ENCODE measurements at regions not wholly inside any gene's neighbourhood (a gene's known extent, or its start where the extent isn't known, plus 50 kb on each side); places are given as distances from the start of the nearest gene placed in this dataset.

DNA sequence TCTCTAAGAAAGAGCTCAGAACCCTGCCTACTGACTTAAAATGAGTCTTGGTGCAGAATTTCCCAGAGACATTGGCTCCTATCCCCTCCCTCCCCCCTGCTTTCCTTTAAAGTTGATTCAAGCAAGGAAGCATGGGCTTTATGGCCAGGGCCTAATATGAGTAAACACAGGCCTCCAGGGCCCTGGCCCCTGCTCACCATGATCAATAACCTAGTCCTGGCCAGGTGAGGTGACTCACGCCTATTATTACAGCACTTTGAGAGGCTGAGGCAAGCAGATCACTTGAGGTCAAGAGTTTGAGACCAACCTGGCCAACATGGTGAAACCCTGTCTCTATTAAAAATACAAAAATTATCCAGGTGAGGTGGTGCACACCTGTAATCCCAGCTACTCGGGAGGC lies 165.1 kb upstream of the TMCC3 start:
- DNase-seq (ENCODE audit: low spot score), result no peak

DNA sequence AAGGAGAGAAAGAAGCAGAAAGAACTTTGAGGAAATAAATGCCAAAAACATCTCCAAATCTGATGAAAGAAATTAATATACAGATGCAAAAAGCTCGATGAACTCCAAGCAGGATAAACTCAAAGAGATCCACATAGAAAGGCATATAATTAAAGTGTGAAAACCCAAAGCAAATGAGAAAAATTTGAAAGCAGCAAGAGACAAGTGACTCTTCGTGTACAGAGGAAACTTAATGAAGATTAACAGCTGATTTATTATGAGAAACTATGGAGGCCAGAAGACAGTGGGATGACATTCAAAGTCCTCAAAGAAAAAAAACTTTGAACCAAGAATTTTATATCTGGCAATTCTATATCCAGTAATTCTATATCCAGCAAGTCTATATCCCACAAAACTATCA lies 163.0 kb upstream of the TMCC3 start:
- DNase-seq (ENCODE audit: low spot score), result no peak

DNA sequence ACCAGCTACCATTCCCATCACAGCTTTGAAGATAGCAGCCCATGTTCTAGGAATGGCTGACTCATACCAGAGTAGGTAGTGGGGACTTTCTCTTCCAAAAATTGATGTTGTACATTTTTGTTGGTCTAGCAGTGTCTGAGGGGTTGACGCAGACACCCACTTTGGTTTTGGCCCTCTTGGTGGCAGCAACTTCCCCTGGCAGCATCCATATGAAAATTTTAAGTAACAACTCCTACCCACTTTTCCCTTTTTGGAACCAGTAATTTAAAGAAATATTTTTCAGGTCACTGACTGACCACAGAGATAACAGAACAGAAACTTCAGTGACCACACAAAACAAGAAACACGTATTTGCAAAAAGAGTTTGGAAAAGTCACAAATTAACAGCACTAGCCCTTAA lies 162.0 kb upstream of the TMCC3 start:
- DNase-seq (ENCODE audit: low spot score), result no peak

DNA sequence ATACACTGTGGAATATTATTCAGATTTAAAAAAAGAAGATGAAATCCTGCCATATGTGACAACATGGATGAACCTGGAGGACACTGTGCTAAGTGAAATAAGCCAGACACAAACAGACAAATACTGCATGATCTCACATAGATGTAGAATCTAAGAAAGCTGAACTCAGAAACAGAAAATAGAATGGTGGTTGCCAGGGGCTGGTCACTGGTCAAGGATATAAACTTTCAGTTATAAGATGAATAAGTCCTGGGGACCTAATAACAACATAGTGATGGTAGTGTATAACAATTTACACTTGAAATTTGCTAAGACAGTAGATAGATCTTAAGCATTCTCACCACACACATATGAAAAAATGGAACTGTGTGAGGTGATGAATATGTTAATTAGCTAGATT lies 161.3 kb upstream of the TMCC3 start:
- no peak for DNase-seq (ENCODE audit: low spot score)

DNA sequence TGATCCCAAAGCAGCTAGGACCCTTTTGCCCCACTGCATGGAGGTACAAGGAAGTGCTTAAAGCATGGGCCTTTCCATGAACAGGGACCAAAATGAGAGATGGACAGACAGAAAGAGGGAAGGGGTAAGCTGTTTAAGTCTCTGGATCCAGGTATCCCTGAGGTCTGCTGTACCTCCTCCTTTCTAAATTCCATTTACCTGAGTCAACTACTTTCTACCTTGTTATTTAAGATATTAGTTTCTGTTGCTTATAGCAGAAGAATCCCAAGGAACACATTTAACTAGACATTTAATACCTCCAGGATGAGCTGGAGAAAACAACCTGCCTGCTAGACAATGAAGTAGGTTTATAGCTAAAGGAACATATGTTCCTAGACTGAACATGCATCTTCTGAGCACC lies 157.6 kb upstream of the TMCC3 start:
- DNase-seq (ENCODE audit: low spot score), result no peak

DNA sequence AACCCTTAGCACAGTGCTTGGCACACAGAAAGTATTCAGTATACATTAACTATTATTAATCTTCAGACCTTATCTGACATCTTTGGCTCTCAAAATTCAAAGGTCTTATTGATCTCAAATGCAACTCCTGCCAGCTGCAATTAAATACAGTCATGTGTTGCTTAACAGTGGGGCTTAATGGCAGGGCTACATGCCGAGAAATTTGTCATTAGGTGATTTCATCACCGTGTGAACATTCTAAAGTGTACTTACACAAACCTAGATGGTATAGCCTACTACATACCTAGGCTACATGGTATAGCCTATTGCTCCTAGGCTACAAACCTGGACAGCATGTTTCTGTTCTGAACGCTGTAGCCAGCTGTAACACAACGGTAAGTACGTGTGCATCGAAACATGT lies 156.3 kb upstream of the TMCC3 start:
- DNase-seq (ENCODE audit: low spot score), result no peak

DNA sequence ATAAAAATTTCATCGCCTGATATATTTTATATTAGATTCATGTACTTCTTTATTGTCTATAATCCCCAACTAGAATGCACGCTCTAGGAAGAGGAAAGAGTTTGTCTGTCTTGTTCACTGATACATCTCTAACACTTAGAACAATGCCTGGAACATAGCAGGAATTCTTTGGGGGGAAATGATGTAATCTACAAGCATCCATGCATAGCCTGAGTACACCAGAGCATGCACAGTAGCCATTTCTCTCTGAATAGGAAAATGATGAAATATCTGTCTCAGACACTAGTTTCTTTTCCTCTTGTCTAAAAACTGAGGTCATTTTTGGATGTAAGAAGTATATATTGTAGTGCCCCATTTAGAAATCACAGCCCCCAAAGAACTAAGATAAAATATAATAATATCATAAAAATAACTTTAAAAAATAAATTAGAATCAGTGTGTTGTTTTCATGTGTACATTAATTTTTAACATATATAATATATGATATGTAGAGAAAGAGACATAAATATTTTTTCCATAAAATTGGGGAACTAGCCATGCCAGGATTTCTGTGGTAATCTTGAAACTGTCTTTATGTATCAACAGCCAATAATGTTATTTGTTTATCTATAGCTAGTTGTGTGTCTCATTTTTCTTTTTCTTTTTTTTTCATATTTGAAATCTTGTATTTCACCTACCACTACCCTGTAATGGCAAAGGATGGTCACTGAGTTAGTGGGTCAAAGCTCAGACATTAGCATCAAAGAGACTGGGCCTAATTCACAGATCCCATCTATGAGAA lies 155.6 kb upstream of the TMCC3 start:
- DNase-seq (ENCODE audit: low spot score), result no peak

DNA sequence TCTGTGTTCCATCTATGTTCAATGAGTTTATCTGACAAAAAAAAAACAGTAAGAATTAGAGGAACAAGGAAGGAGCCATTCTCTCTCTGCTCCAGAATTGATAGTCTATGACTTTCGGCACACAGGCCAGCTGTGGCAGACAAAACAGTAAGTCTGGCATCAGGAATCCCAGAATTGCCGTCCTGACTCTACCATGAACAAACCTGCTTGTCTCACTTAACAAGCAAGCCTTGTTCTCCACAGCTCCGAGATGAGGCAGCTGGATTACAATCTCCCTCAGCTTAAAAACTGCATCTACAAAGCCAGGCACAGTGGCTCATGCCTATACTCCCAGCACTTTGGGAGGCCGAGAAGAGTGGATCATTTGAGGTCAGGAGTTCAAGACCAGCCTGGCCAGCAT lies 153.6 kb upstream of the TMCC3 start:
- no peak for DNase-seq (ENCODE audit: low spot score)

DNA sequence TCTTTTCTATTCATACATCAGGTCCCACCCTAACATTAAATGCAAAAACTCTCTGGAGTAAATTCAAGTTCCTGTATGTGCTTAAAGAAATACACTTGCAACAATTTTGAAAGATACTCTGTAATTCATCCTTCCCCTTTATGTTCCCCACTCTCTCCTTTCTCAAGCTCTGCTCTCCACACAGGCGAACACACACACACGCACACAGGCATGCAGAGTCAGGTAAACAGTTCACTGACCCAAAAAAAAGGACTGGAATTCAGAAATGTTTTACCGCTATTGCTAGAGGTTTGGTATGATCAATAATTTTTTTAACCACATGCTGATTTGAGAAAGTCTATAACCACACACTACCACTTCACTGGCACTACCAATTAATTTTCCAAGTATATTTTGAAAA lies 152.4 kb upstream of the TMCC3 start:
- DNase-seq (ENCODE audit: low spot score), result no peak

DNA sequence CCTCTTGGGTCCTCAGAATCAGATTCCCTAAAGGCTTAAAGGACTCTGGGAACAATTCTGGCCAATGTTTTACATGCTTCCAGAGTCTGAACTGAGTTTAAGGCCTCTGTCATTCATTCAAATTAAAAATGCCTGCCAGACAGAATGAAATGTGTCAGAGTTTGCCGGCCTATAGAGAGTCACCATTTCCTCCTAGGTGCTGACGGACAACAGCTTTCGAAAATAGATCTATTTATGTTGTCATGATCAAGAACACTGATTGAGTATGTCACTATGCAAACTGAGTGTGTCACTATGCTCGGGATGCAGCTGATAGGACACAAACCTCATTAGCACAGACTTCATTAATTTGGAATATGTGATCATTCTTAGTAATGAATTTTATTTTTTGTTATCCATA lies 151.4 kb upstream of the TMCC3 start:
- no peak for DNase-seq (ENCODE audit: low spot score)

DNA sequence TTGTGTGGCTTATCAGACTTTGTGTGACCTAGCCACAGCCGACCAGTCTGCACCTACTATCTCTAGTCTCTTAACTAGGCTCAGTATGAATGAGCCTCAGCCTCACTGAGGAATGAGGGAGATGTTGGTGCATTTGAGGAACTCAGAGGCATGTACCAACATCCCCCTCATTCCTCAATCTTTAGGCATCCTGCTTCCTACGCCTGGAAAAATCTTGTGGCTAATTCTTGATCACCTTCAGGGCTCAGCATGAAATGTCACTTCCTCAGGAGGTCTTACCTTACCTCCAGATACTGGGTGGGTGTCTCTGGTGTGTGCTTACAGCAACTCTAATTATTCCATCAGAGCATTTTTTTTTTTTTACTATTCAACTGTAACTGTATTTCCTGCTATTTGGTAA lies 148.8 kb upstream of the TMCC3 start:
- DNase-seq (ENCODE audit: low spot score), result no peak

DNA sequence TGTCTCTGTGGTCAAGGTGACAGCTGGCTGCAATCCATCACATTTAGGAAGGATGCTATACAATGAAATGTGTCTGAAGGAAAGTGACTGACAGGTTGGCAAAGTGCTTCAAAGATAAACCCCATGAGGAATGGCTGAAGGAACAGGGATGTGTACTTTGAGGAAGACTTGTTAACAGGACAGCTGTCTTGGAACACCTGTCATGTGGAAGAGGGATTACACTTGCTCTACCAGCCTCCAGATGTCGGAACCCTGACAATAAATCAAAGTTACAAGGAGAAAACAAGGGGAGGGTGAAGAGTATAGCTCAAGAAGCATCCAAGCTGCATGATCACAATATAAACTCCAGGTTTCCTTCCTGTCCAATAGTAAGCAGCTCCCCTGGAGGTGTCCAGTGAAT lies 147.8 kb upstream of the TMCC3 start:
- DNase-seq (ENCODE audit: low spot score), result no peak

DNA sequence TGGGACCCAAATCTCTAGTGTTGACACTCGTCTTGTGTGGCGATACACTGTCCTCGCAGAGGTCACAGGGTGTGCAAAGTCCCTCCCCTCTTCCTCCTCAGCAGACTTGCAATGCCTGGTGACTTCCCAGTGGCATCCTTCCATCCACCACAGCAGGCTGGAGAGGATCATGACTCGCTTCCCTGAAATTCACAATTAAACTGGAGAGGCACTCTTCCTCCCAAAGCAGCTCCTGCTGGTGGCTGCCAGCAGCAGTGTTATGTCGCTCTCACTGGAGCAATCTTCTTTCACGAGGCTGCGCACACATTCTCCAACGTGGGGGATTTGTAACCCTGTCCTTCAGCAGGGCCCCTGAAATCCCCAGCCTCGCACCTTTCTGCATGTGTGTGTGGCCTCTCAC lies 145.2 kb upstream of the TMCC3 start:
- DNase-seq (ENCODE audit: low spot score), result peak; percentile 54

DNA sequence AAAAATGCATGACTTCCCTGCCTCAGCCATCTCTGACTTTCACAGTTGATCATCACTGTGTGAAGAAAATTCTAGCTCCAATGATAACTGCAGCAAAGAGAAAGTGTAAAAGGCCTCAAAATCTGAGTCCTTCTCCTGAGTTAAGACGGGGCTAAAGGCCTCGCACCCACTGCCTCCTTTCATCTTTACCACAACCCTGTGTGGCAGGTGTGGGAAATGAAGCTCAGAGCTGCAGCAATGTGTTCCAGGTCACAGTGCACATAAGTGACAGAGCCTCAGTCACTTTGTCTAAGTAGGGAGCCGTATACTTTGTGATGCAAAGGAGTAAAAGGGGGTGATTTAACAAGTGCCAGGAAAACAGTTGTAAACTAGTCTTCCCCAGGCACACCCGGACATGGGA lies 144.7 kb upstream of the TMCC3 start:
- no peak for DNase-seq (ENCODE audit: low spot score)

DNA sequence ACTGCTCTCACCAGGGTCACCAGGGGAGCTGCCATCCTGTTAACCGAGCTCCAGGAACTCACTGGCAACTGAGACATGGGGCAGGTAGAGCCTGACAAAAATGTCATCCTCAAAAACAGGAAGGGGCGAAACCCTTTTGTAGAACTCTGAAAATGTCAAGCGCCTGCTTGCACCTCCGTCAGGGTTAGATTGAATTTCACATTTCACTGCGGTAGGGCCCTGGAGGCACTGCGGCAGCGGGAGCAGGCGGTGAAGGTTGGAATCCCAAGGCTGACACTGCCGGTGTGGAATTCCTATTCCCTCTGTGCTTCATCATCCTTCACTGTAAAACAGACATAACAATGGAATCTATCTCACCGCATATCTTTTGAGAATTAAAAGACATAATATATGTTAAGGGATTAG lies 142.8 kb upstream of the TMCC3 start:
- DNase-seq (ENCODE audit: low spot score), result no peak

DNA sequence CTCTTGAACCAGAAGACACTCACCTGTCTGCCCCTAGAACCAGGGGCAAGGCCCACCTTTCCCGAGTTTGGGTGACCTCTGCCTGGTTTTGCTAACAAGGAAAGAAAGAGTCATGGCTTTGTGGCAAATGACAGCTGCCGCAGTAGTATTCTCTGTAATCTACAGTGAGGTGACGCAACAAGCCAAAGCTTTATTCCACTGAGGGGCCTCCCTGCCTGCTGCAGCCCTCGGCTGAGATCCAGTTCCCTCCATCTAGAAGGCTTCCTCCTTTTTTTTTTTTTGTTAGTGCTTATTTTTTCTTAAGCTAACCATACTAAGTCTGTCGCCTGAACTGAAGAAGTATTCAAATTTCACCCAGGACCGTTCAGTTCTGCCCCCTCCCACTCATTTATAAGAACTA lies 142.3 kb upstream of the TMCC3 start:
- no peak for DNase-seq (ENCODE audit: low spot score)

DNA sequence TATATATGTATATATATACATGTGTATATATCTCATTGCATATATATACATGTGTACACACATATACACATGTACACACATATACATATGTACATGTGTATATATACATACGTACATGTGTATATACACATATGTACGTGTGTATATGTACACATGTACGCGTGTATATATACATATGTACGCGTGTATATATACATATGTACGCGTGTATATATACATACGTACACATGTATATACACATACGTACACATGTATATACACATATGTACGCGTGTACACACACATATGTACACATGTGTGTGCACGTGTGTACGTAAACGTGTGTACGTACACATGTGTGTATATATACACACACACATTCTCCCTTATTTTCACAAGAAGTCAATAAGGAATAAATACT lies 141.6 kb upstream of the TMCC3 start:
- DNase-seq (ENCODE audit: low spot score), result no peak

DNA sequence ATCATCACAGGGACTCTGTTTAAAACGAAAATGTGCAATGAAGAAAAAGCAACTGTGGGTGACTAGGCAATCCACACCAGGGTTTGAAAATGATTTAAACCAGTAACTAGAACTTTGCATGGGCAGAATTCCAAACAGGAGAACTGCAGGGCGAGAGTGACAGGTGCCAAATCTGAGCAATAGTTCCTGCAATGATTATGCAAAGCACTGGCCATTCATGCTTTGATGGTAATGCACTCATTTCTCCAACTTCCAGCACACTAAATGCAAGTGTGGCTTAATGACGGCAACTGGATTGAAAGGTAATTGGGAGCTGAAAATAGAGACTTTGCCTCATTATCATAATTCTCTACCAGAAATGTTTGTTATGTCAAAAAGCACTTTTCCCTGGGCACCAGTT lies 140.5 kb upstream of the TMCC3 start:
- DNase-seq (ENCODE audit: low spot score), result no peak

DNA sequence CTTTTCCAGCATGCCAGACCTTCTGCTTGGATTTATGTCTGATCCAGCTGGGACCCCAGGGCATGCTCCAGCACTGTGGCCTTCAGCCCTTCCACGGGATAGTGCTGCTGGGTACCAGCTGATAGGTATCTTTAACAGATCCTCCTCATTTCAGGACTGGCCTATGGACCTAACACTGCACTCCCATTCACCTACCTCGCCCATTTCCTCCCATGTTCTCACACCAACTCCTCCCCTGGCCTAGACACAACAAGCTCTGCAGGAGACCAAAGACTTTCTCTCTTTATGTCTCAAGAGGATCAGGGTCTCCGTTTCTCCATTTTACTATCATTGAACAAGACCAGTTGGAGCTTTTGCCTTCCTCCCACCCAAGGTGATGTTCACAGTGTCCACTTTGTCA lies 140.0 kb upstream of the TMCC3 start:
- no peak for DNase-seq (ENCODE audit: low spot score)

DNA sequence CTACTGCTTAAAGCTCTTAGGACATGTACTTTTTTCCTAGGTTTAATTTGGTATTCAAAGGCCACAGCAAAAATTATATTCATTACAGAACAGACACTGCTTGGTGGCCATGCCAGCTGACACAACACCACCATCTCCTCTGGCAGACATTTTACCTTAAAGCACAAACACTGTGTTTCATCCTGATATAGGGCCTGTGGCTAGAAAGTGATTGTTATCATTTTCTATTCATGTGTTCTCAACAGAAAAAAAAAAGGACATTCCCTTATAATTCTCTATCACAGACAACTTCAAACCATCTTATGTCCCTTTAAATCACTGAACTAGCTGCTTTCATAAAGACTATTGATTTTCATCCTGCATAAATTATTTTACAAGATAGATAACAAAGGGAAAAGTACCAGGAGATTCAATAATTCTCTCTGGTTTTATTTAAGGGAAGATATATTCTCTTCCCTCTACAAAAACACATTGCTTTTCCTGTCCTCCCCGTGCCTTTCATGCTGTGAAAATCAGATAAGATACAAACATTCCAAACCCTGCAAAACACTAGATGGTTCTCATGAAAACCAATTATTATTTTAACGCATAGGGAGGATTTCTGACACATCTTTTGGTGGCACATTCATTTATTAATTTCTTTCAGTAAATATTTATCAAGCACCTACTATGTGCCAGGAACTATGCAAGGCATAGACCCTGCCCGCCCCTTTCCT lies 139.3 kb upstream of the TMCC3 start:
- no peak for DNase-seq (ENCODE audit: low spot score)

DNA sequence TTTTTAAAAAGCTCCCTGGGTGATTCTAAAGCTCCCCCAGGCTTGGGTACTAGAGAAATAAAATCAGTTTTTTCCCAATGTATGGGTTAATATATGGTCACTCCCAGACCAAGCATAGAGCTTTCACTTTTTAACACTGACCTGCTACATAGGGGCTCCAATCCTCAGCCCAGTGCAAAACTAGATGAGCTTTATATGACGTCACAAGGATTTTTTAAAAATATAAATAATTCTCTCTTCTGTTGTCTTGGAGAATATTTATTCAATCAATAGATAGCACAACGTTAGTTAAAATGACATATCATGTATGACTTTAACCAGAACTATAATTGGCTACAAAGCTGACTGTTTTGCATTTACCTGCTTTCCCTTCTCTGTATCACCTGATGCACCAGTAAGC lies 137.9 kb upstream of the TMCC3 start:
- DNase-seq (ENCODE audit: low spot score), result no peak

DNA sequence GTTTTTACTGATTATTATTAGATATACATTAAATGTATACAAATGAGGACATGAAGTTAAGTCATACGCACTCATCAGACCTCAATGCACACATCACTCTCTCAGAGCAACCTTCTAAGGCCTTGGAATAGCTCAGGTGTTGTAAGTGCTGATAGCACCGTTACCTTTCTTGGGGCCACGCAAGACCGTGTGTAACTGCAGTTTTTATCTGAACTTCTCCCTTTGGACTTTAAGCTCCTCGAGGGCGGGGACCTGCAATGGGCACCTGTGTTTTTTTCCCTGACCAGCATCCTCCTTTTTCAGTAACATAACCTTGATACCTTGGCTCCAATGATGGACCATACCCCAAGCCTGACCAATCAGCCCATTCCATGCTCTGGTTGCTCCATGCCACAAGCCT lies 136.5 kb upstream of the TMCC3 start:
- no peak for DNase-seq (ENCODE audit: low spot score)

DNA sequence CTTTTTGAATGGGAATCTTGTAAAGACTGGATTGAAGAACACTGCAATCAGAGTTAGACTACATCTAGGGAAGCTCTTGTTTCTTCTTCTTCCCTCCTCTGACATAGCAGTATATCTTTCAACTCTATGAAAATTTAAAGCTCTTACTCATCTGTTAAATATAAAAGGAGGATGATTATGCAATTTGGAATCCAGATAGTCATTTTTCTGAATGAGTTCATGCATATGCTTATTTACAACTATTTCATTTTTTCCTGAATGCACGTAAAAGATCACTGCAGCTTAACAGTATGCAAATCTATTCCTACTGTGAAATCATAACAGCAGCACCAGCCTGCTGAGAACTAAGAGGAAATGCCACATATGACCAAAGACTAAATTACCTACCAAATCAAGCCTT lies 133.5 kb upstream of the TMCC3 start:
- peak; percentile 38 for DNase-seq (ENCODE audit: low spot score)

DNA sequence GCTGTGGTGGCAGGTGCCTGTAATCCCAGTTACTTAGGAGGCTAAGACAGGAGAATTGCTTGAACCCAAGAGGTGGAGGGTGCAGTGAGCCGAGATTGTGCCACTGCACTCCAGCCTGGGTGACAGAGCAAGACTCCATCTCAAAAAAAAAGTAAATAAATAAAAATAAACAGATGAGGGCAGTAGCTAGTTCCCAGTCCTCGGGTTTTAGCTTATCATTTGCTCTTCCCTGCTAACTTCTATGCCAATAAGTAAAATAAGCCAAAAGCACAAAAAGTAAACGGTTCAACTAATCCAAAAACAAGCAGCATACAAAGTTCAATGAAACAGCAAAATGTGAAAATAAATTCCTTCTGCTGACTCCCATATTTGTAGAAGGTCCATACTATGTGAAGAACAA lies 133.0 kb upstream of the TMCC3 start:
- DNase-seq (ENCODE audit: low spot score), result no peak

Measured in hepatic stellate cell (primary cell).